ENCODE measurements at regions not wholly inside any gene's neighbourhood (a gene's known extent, or its start where the extent isn't known, plus 50 kb on each side); places are given as distances from the start of the nearest gene placed in this dataset.

DNA sequence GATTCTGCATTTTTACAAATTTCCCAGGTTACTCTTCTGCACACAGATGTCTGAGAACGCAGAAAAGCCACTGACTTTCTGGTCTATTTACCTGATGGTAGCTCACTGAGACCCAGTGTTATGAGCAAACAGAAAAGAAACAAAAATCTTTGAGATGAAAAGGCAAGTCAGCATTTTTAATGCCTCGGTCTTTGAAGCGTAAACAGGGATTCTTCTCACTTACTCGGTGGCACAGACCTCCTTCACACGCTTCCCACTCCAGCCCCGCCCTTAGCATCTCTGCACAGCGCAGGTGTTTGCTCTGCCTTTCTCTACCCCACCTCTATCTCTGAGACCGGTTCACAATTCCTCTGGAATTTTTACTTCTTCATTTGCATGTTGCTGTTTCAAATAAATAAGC lies 195.0 kb upstream of the IRX1 start:
- in situ Hi-C loops (cut with HindIII; ENCODE audit: low sequenced_read_pairs), result no loop called here

DNA sequence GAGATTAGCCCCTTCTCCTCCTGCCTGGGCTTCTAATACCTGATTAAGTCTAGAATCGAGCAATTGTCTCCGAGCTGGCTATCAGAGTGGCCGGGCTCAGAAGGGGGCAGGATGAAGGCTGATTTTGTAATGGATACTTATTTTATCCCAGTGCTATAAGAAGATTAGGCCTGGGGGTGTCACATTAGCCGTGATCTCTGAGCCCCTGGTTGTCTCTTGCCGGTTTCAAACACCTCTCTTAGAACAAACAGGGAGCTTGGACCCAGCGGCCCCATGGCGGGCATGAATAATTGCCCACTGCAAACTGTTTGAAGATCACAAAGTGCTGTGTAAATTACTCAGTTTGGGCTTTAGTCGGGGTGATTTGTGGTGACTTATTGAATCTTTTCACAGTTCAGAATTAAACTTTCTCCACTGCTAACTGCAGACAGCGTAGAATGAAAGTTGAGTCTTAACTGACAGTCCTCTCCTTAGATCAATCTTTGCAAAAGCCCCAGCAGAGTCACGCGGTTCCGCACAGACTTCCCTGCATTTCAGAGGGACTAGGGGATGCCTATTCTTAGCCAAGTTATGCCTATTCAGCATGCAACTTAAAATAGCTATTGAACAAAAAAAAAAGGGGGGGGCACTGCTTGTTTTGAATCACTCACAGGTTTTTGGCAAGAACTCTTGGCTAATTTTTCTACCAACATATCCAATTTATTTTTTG lies 200.6 kb upstream of the IRX1 start:
- in situ Hi-C loops (cut with HindIII; ENCODE audit: low sequenced_read_pairs), result no loop called here

DNA sequence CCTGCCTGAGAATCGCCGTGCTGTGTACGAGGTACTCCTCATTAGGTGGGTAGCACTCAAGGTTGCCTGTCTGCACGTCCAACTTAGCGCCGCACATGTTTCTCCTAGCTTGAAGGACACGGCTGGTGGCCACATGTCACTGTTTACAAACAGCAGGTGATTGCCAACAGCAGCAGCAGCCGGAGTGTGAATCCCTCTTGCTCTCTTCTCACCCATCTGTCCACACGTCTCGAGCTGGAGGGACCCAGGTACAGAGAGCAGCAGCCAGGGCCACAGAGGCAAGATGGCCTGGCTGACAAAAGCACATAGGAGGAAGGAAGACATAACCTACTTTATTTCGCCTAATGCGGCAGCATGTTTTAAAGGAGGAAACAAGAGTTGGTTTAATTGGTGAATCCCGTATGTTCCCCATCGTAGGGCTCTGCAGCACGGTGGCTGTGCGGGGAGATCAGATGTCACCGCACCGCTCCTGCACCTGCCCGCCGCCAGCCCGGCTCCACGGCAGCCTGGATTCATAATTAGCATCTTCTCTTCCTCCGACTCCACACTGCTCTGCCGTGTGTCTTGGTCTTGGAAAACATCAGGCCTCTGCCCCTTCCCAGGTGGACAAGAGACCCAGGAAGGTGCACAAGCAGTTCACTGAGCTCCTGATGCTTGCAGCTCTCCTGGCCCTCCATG lies 201.6 kb upstream of the IRX1 start:
- in situ Hi-C loops (cut with HindIII; ENCODE audit: low sequenced_read_pairs), result no loop called here

DNA sequence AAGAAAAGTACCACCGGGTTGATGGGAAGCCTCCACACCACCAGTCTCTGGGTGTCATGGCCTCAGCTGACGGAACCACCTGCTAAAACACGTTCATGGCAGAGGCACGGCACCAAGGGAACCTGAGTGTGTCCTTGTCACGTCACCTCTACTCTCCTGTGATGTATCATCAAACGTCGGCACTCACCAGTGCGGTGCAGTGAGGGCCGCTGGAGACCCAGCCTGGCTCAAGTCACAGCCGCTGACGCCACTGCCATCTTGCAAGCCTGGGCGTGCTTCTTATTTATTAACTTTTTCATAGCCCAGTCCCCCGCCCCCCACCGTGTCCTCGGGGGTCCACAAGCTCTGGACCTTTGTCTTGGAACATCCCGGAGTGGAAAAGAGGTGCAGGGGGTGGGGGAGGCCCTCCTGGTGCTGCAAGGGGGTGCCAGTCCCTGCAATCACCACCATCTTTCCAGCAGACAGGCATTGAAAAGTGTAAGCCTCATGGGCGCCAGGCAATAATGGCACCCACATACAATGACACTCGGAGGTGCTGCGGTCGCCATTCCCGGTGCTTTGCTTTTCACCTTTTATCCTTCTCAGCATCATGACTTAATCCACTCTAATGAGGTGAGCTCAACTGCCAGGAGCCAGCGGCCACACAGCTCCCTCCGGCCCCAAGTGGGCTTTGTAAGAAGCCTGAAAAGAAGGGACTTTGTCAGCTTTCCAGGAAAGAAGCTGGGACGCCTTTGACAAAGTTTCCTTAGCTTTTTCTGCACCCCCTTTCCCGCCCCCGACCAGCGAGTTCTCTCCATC lies 202.3 kb upstream of the IRX1 start:
- in situ Hi-C loops (cut with HindIII; ENCODE audit: low sequenced_read_pairs), result no loop called here

DNA sequence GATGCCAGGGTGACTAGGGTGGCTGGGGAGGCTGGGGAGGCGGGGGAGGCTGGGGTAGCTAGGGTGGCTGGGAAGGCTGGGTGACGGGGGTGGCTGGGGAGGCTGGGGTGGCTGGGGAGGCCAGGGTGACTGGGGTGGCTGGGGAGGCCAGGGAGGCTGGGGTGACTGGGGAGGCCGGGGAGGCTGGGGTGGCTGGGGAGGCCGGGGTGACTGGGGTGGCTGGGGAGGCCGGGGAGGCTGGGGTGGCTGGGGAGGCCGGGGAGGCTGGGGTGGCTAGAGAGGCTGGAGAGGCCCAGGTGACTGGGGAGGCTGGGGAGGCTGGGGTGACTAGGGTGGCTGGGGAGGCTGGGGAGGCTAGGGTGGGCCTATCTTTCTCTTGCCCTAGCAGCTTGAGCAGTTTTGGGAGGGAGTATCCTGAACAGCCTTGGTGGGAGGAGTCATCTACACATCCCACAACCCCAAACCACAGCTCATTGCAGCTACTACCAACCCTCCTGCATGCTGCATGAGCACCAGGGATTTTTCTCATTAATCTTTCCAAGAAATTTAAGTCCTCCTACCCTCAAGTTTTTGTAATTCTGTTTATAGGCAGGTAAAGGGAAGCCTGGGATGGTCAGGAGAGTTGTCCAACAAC lies 203.2 kb upstream of the IRX1 start:
- in situ Hi-C loops (cut with HindIII; ENCODE audit: low sequenced_read_pairs), result no loop called here

DNA sequence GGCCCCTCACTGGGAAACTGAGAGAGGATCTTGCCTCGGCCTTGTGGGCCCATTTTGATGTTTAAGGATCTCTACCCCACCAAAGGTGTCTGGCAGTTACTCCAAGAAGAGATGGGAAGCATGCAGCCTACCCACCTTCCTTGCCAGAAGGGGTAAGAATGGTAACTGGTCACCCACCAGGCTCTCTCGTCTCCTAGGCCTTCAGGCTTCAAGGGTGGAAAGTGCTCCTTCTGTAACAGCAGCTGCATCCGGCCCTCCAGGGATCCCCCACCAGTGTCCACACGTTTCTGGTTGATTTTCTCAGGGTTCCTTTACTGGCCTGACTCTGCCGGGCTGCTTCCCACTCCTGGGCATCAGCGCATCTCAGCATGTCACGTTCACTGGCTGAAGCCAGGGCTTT lies 204.4 kb upstream of the IRX1 start:
- in situ Hi-C loops (cut with HindIII; ENCODE audit: low sequenced_read_pairs), result no loop called here

DNA sequence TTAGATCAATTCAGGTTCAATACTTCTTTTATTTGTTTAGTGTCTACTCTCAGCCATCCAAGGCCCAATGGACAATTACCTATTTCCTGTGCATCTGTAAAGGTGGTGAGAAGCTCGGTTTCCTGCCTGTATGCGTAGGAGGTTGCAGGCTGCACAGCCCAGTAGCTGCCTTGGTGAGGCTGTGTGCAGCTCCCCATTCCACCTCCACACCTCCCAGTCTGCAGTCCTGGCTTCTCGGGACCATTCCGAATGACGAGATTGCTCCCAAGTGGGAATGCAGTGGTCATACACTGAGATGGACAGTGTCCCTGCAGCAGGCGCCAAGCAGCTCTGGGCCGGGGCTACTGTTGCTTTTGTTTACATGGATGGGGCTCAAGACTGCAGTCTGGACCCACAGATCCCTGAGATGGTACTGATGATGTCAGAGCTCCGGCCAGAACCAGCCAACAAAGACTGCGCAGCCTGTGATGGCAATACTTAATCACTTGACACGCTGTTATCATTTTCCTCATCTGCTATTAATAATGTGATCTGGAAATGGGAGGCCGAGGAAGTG lies 206.1 kb upstream of the IRX1 start:
- in situ Hi-C loops (cut with HindIII; ENCODE audit: low sequenced_read_pairs), result no loop called here

DNA sequence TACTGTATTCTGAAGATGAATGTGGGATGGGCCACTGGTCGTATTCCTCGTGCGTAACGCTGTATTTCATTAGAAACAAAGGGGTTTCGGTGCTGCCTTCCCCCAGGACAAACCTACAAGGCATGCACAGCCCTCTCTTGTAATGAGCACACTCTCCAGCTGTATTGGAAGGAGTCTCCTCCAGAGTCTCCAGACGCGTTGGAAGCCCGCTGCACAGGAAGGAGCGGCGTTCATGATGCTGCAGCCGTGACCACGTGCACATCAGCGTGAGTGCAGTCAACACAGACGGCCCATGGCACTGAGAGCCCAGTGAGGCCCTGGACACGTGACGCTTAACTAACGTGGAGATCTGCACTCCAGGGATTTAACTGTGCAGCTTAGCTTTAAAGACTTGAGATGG lies 209.0 kb upstream of the IRX1 start:
- in situ Hi-C loops (cut with HindIII; ENCODE audit: low sequenced_read_pairs), result no loop called here

DNA sequence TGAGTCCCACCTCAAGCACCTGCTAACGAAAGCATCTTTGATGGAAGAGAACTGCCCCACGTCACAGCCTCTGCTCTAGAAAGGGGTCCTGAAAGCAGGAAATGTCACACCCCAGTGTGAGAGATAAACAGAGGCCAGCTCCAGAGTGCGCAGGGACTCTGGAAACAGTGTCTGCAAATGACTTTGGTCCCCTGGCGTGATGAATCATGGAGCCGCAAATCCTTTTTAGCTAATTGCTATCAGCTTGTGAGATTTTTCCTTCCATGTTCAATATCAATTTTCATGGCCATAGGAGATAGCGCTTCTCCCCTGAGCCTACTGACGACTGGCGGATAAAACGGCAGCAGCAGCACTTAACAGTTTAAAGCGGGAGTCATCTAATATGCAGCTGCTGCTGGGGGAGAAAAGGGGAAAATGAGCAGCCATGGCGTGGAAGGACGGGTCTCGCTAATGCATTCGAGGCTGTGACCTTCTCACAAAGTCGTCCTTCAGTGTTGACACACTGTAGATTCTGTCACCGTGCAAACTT lies 209.6 kb upstream of the IRX1 start:
- in situ Hi-C loops (cut with HindIII; ENCODE audit: low sequenced_read_pairs), result no loop called here

DNA sequence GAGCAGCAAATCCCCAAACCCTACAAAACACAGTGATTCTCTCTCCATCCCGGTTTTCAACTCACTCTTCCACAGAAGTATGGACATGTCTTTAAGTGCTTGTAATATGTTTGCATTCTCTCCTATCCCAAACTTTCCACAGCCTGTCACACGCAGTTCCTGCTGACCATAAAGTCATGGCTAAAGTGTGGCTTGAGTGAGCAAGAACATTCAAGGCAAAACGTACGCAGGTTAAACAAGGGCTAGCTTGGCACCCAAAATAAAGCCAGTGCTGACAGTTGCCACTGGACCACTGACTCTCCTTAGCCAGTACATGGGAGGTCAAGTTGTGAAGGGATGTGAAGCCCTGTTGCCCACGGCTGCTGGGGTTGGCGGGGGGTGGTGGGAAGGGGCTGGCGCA lies 211.1 kb upstream of the IRX1 start:
- in situ Hi-C loops (cut with HindIII; ENCODE audit: low sequenced_read_pairs), result no loop called here

DNA sequence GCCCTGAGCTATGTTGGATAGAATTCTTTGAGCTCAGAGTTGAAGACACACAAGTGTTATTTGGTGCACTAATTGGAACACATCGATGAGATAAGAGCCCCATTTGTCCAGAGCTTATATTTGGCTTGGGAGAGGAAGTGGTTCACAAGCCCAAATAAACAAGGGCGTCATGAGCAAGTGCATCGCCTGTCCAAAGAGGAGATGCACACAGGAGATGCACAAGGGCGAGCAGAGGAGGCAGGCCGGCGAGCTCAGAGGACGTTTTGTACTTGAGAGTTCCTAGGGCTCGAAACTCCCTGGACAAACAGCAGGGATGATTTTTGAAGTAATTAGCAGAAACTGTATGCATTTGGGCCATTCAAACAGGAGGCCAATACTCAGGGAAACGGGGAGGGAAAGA lies 212.8 kb upstream of the IRX1 start:
- in situ Hi-C loops (cut with HindIII; ENCODE audit: low sequenced_read_pairs), result no loop called here

DNA sequence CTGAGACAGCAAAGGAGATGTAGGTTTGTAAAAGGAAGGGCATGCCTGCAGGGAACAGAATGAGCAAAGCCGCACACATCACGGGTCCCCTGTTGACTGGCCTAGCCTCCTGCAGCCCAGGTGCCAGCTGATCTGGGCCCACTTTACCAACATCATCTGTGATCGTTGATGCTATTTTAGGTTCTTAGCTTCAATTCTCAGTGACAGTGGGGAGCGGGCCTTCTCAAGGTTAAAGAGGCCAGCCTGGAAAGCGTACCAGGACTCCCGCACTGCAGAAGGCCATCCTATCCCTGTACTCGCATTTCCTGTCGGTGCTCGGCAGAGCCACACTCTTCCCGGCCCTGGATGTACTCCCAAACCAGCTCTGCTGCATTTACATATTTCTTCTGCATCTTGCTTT lies 213.5 kb upstream of the IRX1 start:
- in situ Hi-C loops (cut with HindIII; ENCODE audit: low sequenced_read_pairs), result no loop called here

DNA sequence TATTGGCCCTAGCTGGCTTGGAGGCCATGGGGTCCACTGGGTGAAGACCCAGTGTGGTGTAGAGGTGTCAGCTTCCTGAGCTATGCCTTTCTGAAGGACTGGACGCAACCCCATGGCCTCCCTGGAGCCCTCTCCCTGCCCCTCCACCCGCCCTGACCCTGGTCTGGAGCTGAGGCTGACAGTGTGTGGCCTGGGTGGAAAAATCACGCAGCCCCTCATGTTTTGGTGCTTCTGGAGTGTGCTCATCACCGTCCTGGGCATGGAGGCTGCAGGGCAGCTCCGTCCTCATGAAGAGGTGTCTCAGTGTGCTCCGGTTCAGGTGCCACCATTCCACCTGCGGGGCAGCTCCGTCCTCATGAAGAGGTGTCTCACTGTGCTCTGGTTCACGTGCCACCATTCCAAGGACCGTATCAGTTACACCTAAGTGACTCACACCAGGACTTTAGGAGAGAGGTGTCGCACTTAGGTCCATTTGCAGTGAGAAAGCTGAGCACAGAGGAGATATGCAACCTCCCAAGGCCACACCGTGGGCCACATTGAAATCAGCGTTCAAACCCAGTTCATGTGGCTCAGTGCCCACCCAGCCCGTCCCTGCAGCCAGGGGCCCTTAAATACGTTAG lies 214.3 kb upstream of the IRX1 start:
- in situ Hi-C loops (cut with HindIII; ENCODE audit: low sequenced_read_pairs), result no loop called here

DNA sequence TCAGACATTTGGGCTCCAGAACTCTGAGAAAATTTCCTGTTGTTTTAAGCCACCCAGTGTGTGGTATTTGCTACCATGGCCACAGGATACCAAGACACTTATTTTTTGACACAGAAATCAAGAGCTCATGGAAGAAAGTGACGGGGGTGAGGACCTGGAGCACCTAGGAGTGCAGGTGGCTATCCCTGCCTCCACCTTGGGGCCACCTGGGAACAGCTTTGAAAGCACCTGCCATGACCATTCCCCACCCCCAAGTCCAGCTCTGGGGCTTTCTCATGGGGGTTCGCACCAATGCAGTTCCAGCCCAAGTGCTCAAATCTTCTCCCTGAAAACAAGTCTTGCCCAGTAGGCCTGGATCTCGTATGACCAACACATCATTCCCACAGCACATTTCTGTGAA lies 214.9 kb upstream of the IRX1 start:
- in situ Hi-C loops (cut with HindIII; ENCODE audit: low sequenced_read_pairs), result no loop called here

DNA sequence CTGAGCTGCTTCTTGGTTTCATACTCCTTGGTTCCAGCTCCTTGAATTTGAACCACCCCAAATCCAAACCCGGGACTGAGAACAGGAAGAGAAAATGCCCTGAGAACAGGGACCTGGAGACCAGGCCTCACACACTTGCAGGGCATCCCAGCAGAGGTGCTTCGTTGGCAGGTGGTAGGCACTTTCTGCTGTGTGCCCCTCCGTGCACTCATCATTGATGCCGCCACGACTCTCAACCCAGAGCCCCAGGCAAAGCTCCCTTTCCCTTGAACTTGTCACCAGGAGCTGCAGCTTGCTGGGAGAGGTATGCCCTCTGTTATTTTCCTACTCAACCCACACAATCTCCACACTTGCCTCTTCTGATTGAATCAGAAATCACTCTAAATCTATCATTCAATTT lies 217.8 kb upstream of the IRX1 start:
- in situ Hi-C loops (cut with HindIII; ENCODE audit: low sequenced_read_pairs), result no loop called here

DNA sequence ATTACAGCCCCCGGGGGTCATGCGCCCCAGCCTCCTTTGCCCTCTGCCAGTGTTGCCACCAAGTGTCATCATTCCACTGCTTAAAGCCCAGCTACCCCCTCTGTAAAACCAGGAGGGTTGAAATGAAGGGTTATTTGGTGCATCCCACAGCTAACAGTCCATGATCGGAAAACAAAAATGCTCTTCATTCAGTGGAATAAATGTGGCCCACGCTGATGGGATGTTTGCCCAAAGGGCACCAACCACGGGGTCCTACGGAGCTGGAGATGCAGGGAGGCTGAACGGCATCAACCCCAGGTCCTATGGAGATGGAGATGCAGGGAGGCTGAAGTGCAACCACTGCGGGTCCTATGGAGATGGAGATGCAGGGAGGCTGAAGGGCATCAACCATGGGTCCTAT lies 218.5 kb upstream of the IRX1 start:
- in situ Hi-C loops (cut with HindIII; ENCODE audit: low sequenced_read_pairs), result no loop called here

DNA sequence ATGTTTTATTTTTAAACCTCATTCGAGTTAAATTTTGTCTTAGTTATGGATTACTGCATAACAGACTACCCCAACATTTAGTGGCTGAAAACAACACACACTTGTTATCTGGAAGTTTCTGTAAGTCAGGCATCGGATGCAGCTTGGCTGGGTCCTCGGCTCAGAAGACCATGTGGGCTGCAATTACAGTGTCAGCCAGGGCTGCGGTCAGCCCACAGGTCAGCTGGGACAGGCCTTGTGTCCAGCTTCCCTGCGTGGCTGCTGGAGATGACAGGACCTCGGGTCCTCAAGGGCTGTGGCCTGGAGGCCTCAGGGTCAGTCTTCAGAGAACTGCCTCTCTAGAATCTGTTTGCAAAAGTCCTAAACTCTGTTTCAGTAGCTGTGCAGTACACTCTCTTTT lies 219.0 kb upstream of the IRX1 start:
- in situ Hi-C loops (cut with HindIII; ENCODE audit: low sequenced_read_pairs), result no loop called here

DNA sequence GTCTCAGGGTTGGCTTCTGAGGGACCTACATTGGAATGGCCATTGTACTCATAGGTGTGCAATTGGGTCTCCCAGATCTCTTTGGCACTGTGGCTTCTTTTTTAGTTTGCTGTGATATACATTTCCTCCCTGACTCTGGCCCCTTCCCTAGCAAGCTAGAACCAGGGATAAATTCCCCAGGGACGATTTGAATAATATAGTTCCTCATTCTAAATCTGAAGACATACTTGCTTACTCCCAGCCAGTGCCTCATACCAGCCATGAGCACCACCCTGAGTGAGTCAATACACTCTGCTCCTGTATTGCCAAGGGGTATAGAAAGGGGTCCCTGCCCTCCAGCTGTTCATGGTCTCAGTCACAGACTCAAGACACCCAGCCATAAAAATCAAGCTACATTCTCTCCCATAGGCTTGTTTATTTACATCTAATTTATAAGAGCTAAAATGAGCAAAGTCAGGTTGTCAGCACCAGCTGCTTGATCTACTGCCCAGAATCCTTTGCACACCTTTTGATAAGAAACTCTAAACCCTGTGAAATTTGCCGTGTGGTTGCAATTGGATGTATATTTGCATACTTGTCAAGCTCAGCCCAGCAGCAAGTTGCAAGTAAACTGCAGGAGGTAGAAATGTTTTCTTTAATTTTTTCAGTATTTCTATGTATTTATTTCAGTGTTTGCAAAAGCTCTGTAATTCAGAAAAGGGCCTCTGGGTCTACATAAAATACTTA lies 219.9 kb upstream of the IRX1 start:
- in situ Hi-C loops (cut with HindIII; ENCODE audit: low sequenced_read_pairs), result no loop called here

DNA sequence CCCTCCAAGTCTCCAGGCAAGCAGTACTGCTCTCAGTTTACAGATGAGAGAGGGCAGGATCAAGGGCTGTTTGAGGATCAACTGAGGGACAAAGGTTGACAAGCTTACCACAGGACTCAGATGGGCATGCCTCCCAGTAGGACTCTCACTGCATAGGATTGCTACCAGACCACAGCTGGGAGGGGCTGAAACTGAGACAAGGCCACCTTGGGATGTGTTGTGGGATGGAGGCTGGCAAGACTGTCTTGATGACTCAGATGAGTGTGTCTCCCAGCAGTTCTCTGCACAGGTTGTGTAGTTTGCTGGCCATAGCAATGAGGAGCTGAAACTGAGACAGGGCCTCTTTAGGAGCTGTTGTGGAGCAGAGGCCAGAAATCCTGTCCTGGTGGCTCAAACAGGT lies 222.2 kb upstream of the IRX1 start:
- in situ Hi-C loops (cut with HindIII; ENCODE audit: low sequenced_read_pairs), result loop anchor here (5.0 kb wide), 1 partner anchor 51 kb away; no protein-coding TSS in a partner anchor

DNA sequence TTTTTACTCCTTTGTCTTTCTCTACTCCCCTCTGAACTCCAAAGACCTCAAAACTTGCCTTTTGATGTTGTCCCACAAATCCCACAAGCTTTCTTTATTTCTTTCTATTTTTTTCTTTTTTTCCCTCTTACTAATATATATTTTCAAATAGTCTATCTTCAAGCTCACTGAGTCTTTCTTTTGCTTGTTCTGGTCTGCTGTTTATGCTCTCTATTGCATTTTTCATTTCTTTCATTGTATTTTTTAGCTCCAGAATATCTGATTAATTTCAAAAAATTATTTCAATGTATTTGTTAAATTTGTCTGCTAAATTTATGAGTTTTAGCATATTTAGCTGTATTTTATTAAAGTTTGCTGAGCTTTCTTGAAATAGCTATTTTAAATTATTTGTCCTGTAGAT lies 223.3 kb upstream of the IRX1 start:
- in situ Hi-C loops (cut with HindIII; ENCODE audit: low sequenced_read_pairs), result loop anchor here (5.0 kb wide), 1 partner anchor 50 kb away; no protein-coding TSS in a partner anchor
